Stimulated activated CD4-positive, alpha-beta T cell treated with anti-CD3 and anti-CD28 coated beads, Interleukin-15, amount 100 ng/mL, for 48 hours (primary cell): ENCODE measurements at regions not wholly inside any gene's neighbourhood (a gene's known extent, or its start where the extent isn't known, plus 50 kb on each side); places are given as distances from the start of the nearest gene placed in this dataset.

ENCODE experiments used
- DNase-seq, 2 donors: peaks; one replicate each; pipeline ENCODE4 v3.0.0-alpha.2; 2020; ENCODE audit warnings: low read depth in 2 of 2

- no peak for DNase-seq
These were observed 65.5 kb downstream of the ADRA2C start for GRCh38 chr4:3831529-3832150.

GRCh38 chr4:3832536-3833220 is 66.5 kb downstream of the ADRA2C start:
- no peak for DNase-seq

DNA sequence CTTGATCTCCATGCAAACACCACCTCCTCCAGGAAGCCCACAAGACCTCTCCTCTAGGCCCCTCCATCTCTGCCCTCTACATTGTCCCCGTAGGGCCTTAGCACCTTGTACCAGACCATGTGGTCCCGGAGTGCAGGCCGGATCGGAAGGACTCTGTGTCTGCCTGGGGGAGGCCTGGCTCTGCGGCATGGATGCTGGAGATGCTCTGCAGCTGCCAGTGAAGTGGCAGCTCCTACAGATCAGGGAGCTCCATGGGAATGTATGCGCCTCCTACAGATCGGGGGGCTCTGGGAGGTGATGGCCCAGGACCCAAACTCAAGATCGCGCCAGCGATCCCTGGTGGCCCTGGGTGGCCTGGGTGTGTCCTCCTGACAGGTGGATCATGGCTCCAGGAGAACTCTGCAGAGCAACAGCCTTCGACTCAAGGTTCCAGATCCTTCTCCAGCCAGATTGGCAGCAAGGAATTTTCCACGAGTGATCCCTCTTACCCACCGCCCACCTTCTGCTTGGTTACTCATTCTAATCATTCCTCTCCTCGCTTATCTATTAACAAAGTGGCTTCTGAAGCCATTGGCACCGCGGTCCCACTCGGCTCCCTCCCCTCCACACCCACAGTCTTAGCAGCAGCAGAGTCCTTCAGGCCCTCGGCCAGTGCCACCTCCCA is 67.3 kb downstream of the ADRA2C start:
- no peak for DNase-seq

DNA sequence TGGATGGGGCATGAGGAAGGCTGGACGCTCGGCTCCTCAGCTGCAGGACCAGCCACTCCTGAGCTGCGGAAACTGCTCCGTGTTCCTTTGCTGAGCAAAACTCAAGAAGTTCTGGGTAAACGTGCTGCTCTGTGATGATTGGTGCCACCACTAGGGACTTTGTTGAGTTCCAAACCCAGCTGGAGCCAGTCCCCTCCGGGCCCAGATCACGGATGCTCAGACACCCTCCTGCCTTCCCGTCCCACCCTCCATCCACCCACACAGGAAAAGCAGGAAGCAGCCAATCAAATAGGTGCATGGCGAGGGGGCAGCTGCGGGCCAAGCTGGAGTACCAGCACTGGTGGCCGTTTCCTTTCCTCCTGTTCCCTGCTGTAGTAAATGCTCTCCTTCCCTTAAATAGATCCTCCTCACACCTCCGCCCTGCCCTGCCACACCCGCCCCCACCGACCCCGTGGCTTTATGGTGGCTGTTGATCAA is 68.0 kb downstream of the ADRA2C start:
- DNase-seq, result no peak

- no peak for DNase-seq
These were observed 68.7 kb downstream of the ADRA2C start for GRCh38 chr4:3834663-3835521.

DNA sequence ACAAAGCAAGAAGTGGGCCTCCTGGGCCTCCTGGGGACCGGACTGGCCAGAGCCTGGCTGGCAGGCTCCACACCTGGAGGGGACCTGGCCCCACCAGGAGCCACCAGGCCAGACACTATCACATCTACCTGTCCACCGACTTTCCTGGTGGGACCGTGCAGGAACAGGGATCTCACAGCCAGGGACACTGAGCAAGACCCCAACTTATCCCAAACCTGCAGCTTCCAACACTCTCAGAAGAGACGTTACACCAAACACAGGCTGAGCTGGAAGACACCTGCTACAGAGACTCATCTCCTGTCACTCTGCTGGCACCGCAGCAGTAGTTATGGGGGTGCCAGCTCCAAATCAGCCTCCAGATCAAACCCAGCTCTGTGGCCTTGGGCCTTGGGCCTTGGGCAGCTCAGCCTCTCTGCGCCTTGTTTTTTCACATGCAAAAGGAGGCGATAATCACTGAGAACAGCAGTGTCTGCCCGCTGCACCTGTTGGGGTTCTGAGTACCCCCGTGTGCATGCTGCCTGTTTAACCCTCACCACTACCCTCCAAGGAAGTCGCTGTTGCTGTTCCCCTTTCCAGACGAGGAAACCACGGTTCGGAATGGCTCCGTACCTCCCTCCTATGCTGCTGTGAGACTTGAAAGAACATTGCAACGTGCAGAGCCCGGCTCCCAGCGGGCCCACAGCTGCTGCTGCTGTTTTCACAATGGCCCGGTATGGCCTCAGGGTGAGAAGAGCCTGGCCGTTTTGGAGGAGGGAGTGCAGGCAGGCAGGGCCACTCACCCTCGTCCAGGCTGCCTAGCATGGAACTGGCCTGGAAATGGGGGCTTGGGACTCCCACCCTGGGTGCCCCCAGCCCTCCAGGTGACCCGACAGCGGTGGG is 69.6 kb downstream of the ADRA2C start:
- DNase-seq, result no peak

- no peak for DNase-seq
These were observed 70.2 kb downstream of the ADRA2C start for GRCh38 chr4:3836406-3836755.

- DNase-seq, result peak in 1 of 2 donors; percentile 4
These were observed 70.8 kb downstream of the ADRA2C start for GRCh38 chr4:3836756-3837601.

GRCh38 chr4:3838437-3839380 is 72.5 kb downstream of the ADRA2C start:
- no peak for DNase-seq

GRCh38 chr4:3845094-3845743 is 79.0 kb downstream of the ADRA2C start:
- DNase-seq, result no peak

DNA sequence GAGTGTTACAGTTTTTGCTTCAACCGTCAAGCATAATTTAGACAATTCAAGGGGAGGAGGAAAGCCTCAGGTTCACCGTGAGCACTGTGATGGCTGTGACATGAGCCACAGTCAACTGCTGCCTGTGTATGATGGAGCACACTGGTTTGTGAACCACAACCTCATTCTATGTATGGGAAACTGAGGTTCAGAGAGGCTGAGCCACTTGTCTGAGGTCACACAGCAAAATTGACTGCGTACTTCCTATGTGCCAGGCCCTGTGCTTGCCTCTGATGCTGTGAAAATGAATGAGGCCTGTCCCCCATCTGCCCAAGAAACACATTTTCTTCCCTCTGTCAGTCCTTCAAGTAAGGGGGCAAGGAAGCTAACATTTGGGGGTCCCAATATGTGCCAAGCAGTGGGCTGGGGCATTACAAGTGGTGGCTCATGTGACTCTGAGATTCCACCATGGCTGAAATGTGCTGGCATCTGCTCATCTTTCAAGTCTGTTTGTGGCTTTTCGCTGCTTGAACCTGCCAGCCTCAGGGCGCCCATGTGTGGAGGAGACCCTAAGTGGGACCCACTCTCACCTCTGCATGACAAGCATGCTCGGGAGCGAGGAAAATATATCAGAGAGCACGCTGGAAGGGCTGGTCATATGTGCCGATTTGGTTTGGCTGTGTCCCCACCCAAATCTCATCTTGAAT is 79.7 kb downstream of the ADRA2C start:
- no peak for DNase-seq

- DNase-seq, result no peak
These were observed 81.2 kb downstream of the ADRA2C start for GRCh38 chr4:3847211-3847940.

DNA sequence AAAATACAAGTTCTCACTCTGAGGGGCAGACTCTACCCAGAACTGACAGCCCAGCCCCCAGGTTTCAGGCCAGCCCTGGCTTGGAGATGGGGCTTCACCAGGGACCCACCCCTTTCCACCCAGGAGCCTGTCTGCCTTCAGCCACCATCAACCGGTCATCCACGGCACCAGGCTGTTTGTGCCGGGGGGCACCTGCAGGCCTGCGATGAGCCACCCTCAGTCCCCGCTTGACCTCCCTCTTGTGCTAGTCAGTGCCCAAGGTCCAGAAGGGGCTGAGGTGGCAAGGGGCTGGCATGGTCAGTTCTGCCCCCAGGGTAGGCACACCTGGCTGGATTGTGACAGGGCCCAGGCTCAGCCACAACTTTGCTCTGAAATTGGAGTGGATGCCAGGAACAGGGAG is 82.1 kb downstream of the ADRA2C start:
- no peak for DNase-seq

DNA sequence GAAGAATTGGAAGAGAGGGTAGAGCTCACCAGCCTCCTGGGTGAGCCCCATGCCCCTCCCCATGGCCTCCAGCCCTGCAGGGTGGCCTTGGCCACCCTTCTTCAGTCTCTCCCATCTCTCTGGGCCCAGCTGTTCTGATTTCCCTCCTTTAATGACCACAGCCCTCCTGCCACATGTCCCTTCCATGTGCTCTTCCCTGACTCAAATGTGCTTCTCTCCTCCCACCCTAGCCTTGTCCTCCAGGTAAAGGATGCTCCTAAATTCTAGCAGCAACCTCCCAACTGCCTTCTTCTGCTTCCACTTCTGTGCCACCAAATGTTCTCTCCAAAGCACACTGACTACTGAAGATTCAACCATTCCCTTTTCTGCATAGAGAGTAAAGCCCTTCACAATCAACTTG is 83.0 kb downstream of the ADRA2C start:
- DNase-seq, result no peak

DNA sequence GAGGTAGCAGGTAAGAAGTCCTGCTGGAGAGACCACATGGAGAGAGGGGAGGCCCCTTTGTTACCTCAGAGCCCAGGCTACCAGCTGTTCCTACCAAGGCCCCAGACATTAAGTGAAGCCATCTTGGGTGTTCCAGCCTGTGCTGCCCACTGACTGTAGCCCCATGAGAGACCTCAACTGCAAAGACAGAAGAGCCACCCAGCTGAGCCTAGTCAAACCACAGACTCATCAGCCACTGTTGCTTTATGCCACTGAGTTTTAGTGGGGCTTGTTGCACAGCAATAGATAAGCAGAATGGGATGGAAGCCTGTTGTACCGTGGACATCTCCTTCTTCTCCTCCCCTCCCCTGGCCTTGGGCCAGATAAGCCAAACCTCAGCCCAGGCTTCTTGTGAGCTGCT is 83.9 kb downstream of the ADRA2C start:
- DNase-seq, result no peak

GRCh38 chr4:3851211-3851610 is 85.0 kb downstream of the ADRA2C start:
- no peak for DNase-seq

DNA sequence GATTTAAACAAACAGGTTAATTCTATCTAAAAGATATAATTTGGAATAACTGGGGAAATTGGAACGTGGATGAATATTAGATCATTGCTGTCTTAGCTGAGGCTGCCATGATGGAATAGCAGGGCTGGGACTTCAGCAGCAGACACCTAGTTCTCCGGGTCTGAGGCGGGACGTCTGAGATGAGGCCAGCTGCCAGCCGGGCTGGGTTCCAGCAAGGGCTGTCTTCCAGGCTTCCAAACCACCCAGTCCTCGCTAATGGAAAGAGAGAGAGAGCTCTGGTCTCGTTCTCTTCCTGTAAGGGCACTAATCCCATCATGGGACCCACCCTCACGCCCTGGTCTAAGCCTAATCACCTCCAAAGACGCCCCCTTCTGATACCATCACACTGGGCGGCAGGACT is 85.7 kb downstream of the ADRA2C start:
- no peak for DNase-seq
